ENCODE measurements at regions not wholly inside any gene's neighbourhood (a gene's known extent, or its start where the extent isn't known, plus 50 kb on each side); places are given as distances from the start of the nearest gene placed in this dataset.

- TF ChIP-seq ARID4B (CRISPR knock-in tag; IDR thresholded peaks at IDR 0.05; ENCODE audit: borderline replicate concordance) = no peak
These were observed 148.7 kb upstream of the POU1F1 start (continued) for GRCh38 chr3:87425056-87425455.

- H3K27me3 Mint-ChIP-seq (ENCODE audit: low read depth) = no peaks in the 10 kb centered on the region
- no peak for DNase-seq (ENCODE audit: low spot score)
- ATAC-seq = no peak
- no peaks in the 10 kb centered on the region for H3K9me3 Mint-ChIP-seq
- no peak overlapping the region for H3K4me3 Mint-ChIP-seq
- ChIA-PET CTCF (no interaction called here), POLR2A (no interaction called here)
- no peak overlapping the region for H3K27ac Mint-ChIP-seq
- TF ChIP-seq ZNF317 (CRISPR knock-in tag; IDR thresholded peaks at IDR 0.05; ENCODE audit: borderline replicate concordance, low read depth) (no peak), NFE2L1 (CRISPR knock-in tag; IDR thresholded peaks at IDR 0.05) (no peak)
- no peaks in the 10 kb centered on the region for H3K4me1 Mint-ChIP-seq
- H3K36me3 Mint-ChIP-seq = no peaks in the 10 kb centered on the region
These were observed 147.0 kb upstream of the POU1F1 start for GRCh38 chr3:87423336-87423735.

- ATAC-seq (no peak), DNase-seq (ENCODE audit: low spot score) (no peak)
- no peaks in the 10 kb centered on the region for H3K36me3 Mint-ChIP-seq
- no peaks in the 10 kb centered on the region for H3K9me3 Mint-ChIP-seq
- H3K27me3 Mint-ChIP-seq (ENCODE audit: low read depth) = no peaks in the 10 kb centered on the region
- CTCF ChIA-PET = interaction anchor here (1.0 kb wide), 1 partner anchor 71 kb away, joined by 3 read pairs; no protein-coding TSS in a partner anchor
- H3K27ac Mint-ChIP-seq = no peak overlapping the region
- no peak for TF ChIP-seq STAT6 (CRISPR knock-in tag; conservative IDR thresholded peaks at IDR 0.05; ENCODE audit: low read depth)
- no peak for TF ChIP-seq ZNF138 (CRISPR knock-in tag; conservative IDR thresholded peaks at IDR 0.05)
- no peak for TF ChIP-seq USF2 (CRISPR knock-in tag; IDR thresholded peaks at IDR 0.05)
- TF ChIP-seq ZNF121 (CRISPR knock-in tag; IDR thresholded peaks at IDR 0.05) = no peak
- no peak for TF ChIP-seq ZNF317 (CRISPR knock-in tag; IDR thresholded peaks at IDR 0.05; ENCODE audit: borderline replicate concordance, low read depth)
- TF ChIP-seq GRHL2 (CRISPR knock-in tag; IDR thresholded peaks at IDR 0.05; ENCODE audit: insufficient replicate concordance, severe bottlenecking) = no peak
- no peak for TF ChIP-seq ZNF232 (CRISPR knock-in tag; IDR thresholded peaks at IDR 0.05)
- no peak for TF ChIP-seq E2F4 (CRISPR knock-in tag; IDR thresholded peaks at IDR 0.05; ENCODE audit: borderline replicate concordance, low read depth)
- TF ChIP-seq ESRRA (CRISPR knock-in tag; IDR thresholded peaks at IDR 0.05; ENCODE audit: borderline replicate concordance) = no peak
- TF ChIP-seq FOXK1 (CRISPR knock-in tag; IDR thresholded peaks at IDR 0.05) = no peak
- TF ChIP-seq ZBTB21 (CRISPR knock-in tag; IDR thresholded peaks at IDR 0.05; ENCODE audit: borderline replicate concordance) = no peak
- no peaks in the 10 kb centered on the region for H3K4me1 Mint-ChIP-seq
- no peak overlapping the region for H3K4me3 Mint-ChIP-seq
- POLR2A ChIA-PET = no interaction called here
These were observed 145.9 kb upstream of the POU1F1 start for GRCh38 chr3:87422333-87422732.
